Calu3 (cell line): ENCODE measurements at regions not wholly inside any gene's neighbourhood (a gene's known extent, or its start where the extent isn't known, plus 50 kb on each side); places are given as distances from the start of the nearest gene placed in this dataset.

Source experiments
- BruUV-seq: library from RNA; stranded (reverse); fragments of 400-500 nt; replicated peaks from 2 replicates; lab custom pipeline; 2021; lab: Mats Ljungman, UMichigan
- CTCF ChIA-PET: fragments of 300-600 bp; sonication (Branson Sonifier 250); formaldehyde crosslinking; loops from one replicate; lab custom pipeline; 2022; ENCODE audit warnings: antibody characterized with exemption; lab: Charles Lee
- DNase-seq: peaks from one replicate; pipeline ENCODE4 v3.0.0; 2022
- H3K27ac Mint-ChIP-seq: one replicate; pipeline ENCODE4 v1.8.0; 2022; ENCODE audit warnings: mixed read lengths; ENCODE audit not compliant: unreplicated experiment
- H3K27me3 Mint-ChIP-seq: one replicate; pipeline ENCODE4 v1.8.0; 2022; ENCODE audit warnings: mixed read lengths; ENCODE audit not compliant: unreplicated experiment
- H3K36me3 Mint-ChIP-seq: one replicate; pipeline ENCODE4 v1.8.0; 2022; ENCODE audit warnings: mild to moderate bottlenecking, moderate library complexity, mixed read lengths; ENCODE audit not compliant: insufficient read depth, unreplicated experiment
- H3K4me1 Mint-ChIP-seq: one replicate; pipeline ENCODE4 v1.8.0; 2022; ENCODE audit warnings: mild to moderate bottlenecking, low read depth, mixed read lengths; ENCODE audit not compliant: unreplicated experiment
- H3K4me3 Mint-ChIP-seq: one replicate; pipeline ENCODE4 v1.8.0; 2022; ENCODE audit warnings: mild to moderate bottlenecking, low read depth, moderate library complexity, mixed read lengths; ENCODE audit not compliant: unreplicated experiment
- H3K9me3 Mint-ChIP-seq: one replicate; pipeline ENCODE4 v1.8.0; 2022; ENCODE audit warnings: low read depth, mixed read lengths; ENCODE audit not compliant: unreplicated experiment
- CTCF ChIP-seq: fragments of 200-600 bp; IDR thresholded peaks from one replicate; pipeline ENCODE4 v1.8.0; 2022; ENCODE audit warnings: antibody characterized with exemption; ENCODE audit not compliant: unreplicated experiment
- intact Hi-C: fragments of 100-400 bp; cut with micrococcal nuclease; formaldehyde crosslinking; loops from one replicate; pipeline ENCODE4 v1.10.0; 2022; ENCODE audit not compliant: unreplicated experiment

GRCh38 chr13:103192511-103193135 lies 126.4 kb upstream of the SLC10A2 start:
- Mint-ChIP-seq H3K9me3 (no peaks in the 10 kb centered on the region), H3K4me3 (no peak overlapping the region), H3K27me3 (no peaks in the 10 kb centered on the region), H3K4me1 (no peaks in the 10 kb centered on the region), H3K36me3 (no peaks in the 10 kb centered on the region), H3K27ac (no peak overlapping the region)
- intact Hi-C loops, result no loop called here
- no peak for DNase-seq
- no TSS peak for BruUV-seq
- CTCF ChIA-PET, result no interaction called here
- no peak for TF ChIP-seq CTCF

GRCh38 chr13:103190841-103191240 lies 124.6 kb upstream of the SLC10A2 start:
- H3K27me3 Mint-ChIP-seq, result no peaks in the 10 kb centered on the region
- intact Hi-C loops, result no loop called here
- CTCF ChIA-PET, result no interaction called here
- H3K36me3 Mint-ChIP-seq, result no peaks in the 10 kb centered on the region
- DNase-seq, result no peak
- no peaks in the 10 kb centered on the region for H3K4me1 Mint-ChIP-seq
- H3K9me3 Mint-ChIP-seq, result no peaks in the 10 kb centered on the region
- no peak overlapping the region for H3K4me3 Mint-ChIP-seq
- TF ChIP-seq CTCF, result no peak
- BruUV-seq, result no TSS peak
- no peak overlapping the region for H3K27ac Mint-ChIP-seq

GRCh38 chr13:103188713-103189326 lies 122.6 kb upstream of the SLC10A2 start:
- intact Hi-C loops, result no loop called here

GRCh38 chr13:103187721-103188156 lies 121.5 kb upstream of the SLC10A2 start:
- no peaks in the 10 kb centered on the region for H3K36me3 Mint-ChIP-seq
- CTCF ChIA-PET, result no interaction called here
- intact Hi-C loops, result no loop called here
- H3K27me3 Mint-ChIP-seq, result no peaks in the 10 kb centered on the region
- H3K27ac Mint-ChIP-seq, result no peak overlapping the region
- no peak for DNase-seq
- H3K9me3 Mint-ChIP-seq, result no peaks in the 10 kb centered on the region
- H3K4me1 Mint-ChIP-seq, result no peaks in the 10 kb centered on the region
- no TSS peak for BruUV-seq
- no peak overlapping the region for H3K4me3 Mint-ChIP-seq
- no peak for TF ChIP-seq CTCF

More at GRCh38 chr13:103188713-103189326, 122.6 kb upstream of the SLC10A2 start:
- H3K27me3 Mint-ChIP-seq, result no peaks in the 10 kb centered on the region
- CTCF ChIA-PET, result interaction anchor here (0.6 to 0.7 kb wide), 2 partner anchors 31 to 82 kb away, joined by 3 to 6 read pairs; no protein-coding TSS in a partner anchor
- no TSS peak for BruUV-seq
- H3K9me3 Mint-ChIP-seq, result no peaks in the 10 kb centered on the region
- H3K4me3 Mint-ChIP-seq, result no peak overlapping the region
- no peaks in the 10 kb centered on the region for H3K36me3 Mint-ChIP-seq
- no peak for TF ChIP-seq CTCF
- H3K4me1 Mint-ChIP-seq, result no peaks in the 10 kb centered on the region
- no peak overlapping the region for H3K27ac Mint-ChIP-seq
- DNase-seq, result no peak
